GM18507 (cell line): ENCODE measurements at regions not wholly inside any gene's neighbourhood (a gene's known extent, or its start where the extent isn't known, plus 50 kb on each side); places are given as distances from the start of the nearest gene placed in this dataset.
"Not testable (repeated sequence)": the region's sequence is repeated elsewhere in the genome, so short reads cannot be mapped to it uniquely, and the experiment has no call there.

Experiments used
- DNase-seq: peaks from one replicate; pipeline ENCODE4 v3.0.0; 2011; ENCODE audit warnings: low read depth; ENCODE audit not compliant: insufficient read length; ENCODE audit errors: extremely low spot score
- FAIRE-seq: peaks from 2 replicates; lab custom pipeline; 2011; peaks lifted over from hg19 to GRCh38; lab: Jason Lieb, UNC

- not testable (repeated sequence) for DNase-seq, FAIRE-seq
These were observed 112.2 kb upstream of the ZNF479 start for GRCh38 chr7:57244345-57244980.

GRCh38 chr7:57245206-57245605 lies 113.0 kb upstream of the ZNF479 start:
- DNase-seq, result no peak
- FAIRE-seq, result no peak

- no peak for FAIRE-seq
- DNase-seq, result no peak
These were observed 118.6 kb upstream of the ZNF479 start for GRCh38 chr7:57250801-57251200.

- FAIRE-seq (no peak), DNase-seq (no peak)
These were observed 124.6 kb upstream of the ZNF479 start for GRCh38 chr7:57256637-57257375.

GRCh38 chr7:57274535-57275283 lies 142.5 kb upstream of the ZNF479 start:
- FAIRE-seq (no peak), DNase-seq (no peak)

- DNase-seq, result no peak
- no peak for FAIRE-seq
These were observed 149.2 kb upstream of the ZNF716 start for GRCh38 chr7:57300747-57301146.

DNA sequence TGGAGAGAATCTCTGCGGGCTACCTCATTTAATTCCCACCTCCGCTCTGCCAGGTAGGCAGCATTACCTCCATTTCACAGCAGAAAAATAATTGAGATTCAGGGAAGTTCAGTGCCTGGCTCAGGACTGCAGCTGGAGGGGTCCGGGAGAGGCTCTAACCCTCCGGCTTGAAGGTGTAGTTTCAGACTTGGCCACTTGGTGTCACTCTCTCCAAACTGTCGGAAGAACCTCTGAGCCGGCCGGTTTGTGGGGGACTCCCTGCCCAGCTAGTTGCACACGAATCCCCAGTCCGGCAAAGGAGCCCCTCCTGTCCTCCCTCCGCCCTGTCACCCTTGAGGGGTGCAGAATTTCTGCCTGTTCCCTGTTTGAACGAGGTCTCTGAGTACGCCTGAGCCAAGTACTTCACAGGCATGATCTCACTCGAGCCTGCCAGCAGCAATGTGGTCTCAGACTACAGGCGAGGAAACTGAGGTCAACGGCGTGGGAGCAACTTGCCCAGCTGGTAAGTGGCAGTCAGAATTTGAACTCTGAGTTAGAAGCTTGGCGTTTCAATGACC lies 144.7 kb upstream of the ZNF716 start:
- peak; percentile 45 for FAIRE-seq
- DNase-seq, result no peak

DNA sequence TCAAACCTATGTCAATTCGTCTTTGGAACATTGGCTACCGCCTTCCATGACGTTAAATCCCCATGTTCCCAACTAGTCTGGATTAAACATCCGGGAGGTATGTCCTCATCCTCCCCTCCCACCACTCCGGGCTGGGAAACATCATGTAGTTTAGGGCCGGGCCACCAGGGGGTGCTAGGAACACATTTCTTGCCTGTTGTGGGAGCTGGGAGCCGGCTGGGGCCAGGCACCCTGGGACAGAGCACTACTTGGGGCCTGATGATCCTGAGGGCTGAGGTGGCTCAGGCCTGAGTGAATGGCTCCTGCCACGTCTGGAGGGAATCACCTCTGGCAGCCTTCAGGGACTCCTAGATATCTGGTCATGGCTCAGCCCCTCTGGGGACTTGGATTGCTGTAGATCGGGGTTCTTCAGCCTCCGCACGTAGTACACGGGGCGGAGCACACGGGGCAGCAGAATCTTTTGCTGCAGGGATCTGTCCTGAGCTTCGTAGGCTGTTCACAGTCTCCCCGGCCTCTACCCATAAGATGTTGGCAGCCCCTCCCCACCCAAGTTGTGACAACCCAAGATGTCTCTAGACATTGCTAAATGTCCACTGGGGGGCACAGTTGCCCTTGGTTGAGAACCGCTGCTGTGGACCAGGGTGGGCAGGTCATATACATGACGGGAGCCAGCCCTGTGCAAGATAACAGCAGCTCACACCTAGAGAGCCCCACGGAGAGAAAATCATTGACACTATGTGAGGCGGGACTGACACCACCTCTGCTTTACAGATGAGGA lies 141.2 kb upstream of the ZNF716 start:
- FAIRE-seq (no peak), DNase-seq (no peak)

- no peak for FAIRE-seq
These were observed 122.9 kb upstream of the ZNF716 start for GRCh38 chr7:57327081-57327480.

DNA sequence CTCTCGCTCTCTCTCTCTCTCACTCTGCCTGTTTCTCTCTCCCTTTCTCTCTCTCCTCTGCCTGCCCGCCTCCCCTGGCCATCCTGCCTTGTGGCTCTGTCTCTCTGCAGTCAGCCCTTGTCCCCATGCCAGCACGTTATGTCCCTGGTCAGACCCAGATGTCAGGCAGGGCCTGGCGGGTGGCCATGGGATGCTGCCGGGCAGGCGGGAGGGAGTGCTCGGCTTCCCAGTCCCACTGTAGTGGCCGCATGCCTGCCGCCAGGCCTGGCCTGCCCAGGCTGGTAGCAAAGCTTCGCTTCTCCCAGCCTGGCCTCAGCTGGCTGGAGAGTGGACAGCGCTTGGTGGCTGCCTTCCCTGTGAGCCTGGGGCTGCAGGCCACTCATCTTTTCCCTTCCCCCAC lies 121.5 kb upstream of the ZNF716 start:
- DNase-seq (no peak), FAIRE-seq (no peak)

More at GRCh38 chr7:57327081-57327480, 122.9 kb upstream of the ZNF716 start:
- DNase-seq, result no peak

DNA sequence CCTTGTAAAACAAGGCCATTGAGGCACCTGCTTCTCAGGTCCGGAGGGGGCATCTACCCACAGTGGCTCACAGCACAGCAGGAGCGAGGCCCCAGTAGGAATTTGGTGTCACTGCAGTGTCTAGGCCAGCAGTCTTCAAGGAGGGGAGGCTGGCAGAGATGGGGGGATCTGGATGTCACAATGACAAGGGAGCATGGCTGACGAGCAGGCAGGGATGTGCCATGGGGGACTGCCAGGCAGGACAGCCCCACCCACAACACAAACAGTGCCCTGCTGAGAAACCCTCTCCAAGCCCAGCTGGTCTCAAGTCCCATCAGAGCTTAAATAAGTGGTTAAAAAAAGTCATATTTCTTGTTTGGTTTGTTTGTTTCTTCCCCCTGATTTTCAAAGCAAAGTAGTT lies 121.0 kb upstream of the ZNF716 start:
- FAIRE-seq (no peak), DNase-seq (no peak)

GRCh38 chr7:57339198-57339944 lies 110.6 kb upstream of the ZNF716 start:
- no peak for DNase-seq
- no peak for FAIRE-seq

- DNase-seq (no peak), FAIRE-seq (no peak)
These were observed 107.0 kb upstream of the ZNF716 start for GRCh38 chr7:57342954-57343353.

GRCh38 chr7:57343901-57344622 lies 105.9 kb upstream of the ZNF716 start:
- DNase-seq (no peak), FAIRE-seq (no peak)

- FAIRE-seq (no peak), DNase-seq (no peak)
These were observed 105.0 kb upstream of the ZNF716 start for GRCh38 chr7:57344957-57345356.

DNA sequence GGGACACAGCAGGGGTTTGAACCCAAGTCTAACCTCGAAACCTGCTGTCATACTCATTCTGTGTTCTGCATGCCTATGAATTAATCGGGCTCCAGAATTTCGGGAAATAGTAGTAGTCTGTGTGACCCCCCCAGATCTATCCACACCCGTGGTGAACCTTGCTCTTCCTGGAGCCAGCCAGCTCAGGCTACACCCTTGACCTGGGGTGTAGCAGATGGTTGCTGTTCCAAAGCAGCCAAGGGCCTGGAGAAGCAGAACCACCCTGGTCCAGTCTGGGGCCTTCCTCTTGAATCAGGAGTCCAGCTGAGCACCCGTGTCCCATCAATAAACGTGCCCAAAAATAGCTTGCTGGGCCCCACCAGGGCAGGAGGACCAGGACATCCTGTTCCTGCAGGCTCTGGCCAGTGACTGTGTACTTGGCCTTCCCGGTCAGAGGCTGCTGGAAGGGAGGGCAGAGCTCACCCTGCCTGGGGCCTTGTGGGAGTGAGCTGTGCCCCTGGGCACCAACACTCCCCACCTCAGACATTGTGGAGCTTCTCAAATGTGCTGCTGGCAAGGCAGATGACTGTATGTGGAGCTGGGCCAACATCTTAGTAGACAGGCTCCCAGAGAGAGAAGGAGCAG lies 101.2 kb upstream of the ZNF716 start:
- FAIRE-seq (no peak), DNase-seq (no peak)

DNA sequence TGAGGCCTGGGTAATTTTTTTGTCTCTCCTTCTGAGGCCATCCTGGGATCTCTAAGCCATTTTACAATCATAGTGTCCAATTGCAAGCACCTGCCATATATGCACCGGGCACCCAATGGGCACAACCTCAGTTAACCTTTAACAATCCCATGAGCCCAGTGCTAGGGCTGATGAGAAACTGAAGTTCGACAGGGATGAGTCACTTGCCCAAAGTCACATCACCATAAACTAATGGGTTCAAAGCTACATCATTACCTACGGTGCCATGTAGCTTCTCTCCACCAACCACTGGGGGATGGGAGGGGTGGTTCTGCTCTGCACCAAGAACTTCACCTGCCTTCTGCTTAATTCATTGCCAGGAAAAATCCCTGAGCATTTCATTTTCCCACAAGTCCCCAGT lies 95.8 kb upstream of the ZNF716 start:
- no peak for DNase-seq

More for the DNA sequence above, 95.8 kb upstream of the ZNF716 start:
- no peak for FAIRE-seq
